C4-2B (cell line): ENCODE measurements at regions not wholly inside any gene's neighbourhood (a gene's known extent, or its start where the extent isn't known, plus 50 kb on each side); places are given as distances from the start of the nearest gene placed in this dataset.

Experiments used
- H3K27ac ChIP-seq: fragments of 450-650 bp; 2 replicates; pipeline ENCODE4 v1.5.1; 2017
- CTCF ChIP-seq: fragments of 450-650 bp; conservative IDR thresholded peaks from 2 replicates; pipeline ENCODE4 v1.5.1; 2017; ENCODE audit warnings: mild to moderate bottlenecking
- ZFX ChIP-seq: fragments of 450-650 bp; IDR thresholded peaks from 2 replicates; pipeline ENCODE4 v1.6.1; 2017

GRCh38 chr11:70680781-70681281 lies 282.5 kb downstream of the CTTN start:
- TF ChIP-seq ZFX (no peak), CTCF (no peak)
- H3K27ac ChIP-seq, result no peak overlapping the region

GRCh38 chr11:70682056-70682455 lies 283.7 kb downstream of the CTTN start:
- TF ChIP-seq ZFX (no peak), CTCF (no peak)
- no peak overlapping the region for H3K27ac ChIP-seq

GRCh38 chr11:70682760-70683159 lies 284.4 kb downstream of the CTTN start:
- H3K27ac ChIP-seq, result no peak overlapping the region
- no peak for TF ChIP-seq CTCF
- TF ChIP-seq ZFX, result no peak

GRCh38 chr11:70687716-70688115 lies 289.4 kb downstream of the CTTN start:
- no peak overlapping the region for H3K27ac ChIP-seq
- no peak for TF ChIP-seq ZFX
- no peak for TF ChIP-seq CTCF

- TF ChIP-seq CTCF (no peak), ZFX (no peak)
- H3K27ac ChIP-seq, result no peak overlapping the region
Observed at GRCh38 chr11:70688142-70688541, 289.8 kb downstream of the CTTN start.

GRCh38 chr11:70689764-70690163 lies 291.4 kb downstream of the CTTN start:
- H3K27ac ChIP-seq, result no peak overlapping the region
- TF ChIP-seq ZFX (no peak), CTCF (no peak)

- TF ChIP-seq CTCF, result no peak
- no peak for TF ChIP-seq ZFX
- no peak overlapping the region for H3K27ac ChIP-seq
Observed at GRCh38 chr11:70692131-70692530, 293.8 kb downstream of the CTTN start.

GRCh38 chr11:70694371-70694770 lies 296.0 kb downstream of the CTTN start:
- TF ChIP-seq ZFX, result no peak
- TF ChIP-seq CTCF, result no peak
- H3K27ac ChIP-seq, result no peak overlapping the region
